ENCODE measurements at regions not wholly inside any gene's neighbourhood (a gene's known extent, or its start where the extent isn't known, plus 50 kb on each side); places are given as distances from the start of the nearest gene placed in this dataset.
A peak's percentile ranks its signal among the peaks of the same experiment; 100 is the strongest.

- Histone ChIP-seq H3K79me2 (ENCODE audit: low read length) (no peaks in the 10 kb centered on the region), H3K4me1 (ENCODE audit: low read length) (no peaks in the 10 kb centered on the region), H2AFZ (ENCODE audit: low read length) (no peak overlapping the region), H3K9ac (ENCODE audit: low read length) (no peak overlapping the region), H4K20me1 (ENCODE audit: insufficient read depth, low read depth, low read length) (no peaks in the 10 kb centered on the region), H3K27ac (ENCODE audit: low read length) (no peak overlapping the region), H3K4me3 (ENCODE audit: low read length) (no peak overlapping the region), H3K4me2 (ENCODE audit: low read depth, low read length, poor library complexity, severe bottlenecking) (no peak overlapping the region), H3K9me3 (ENCODE audit: low read length) (no peaks in the 10 kb centered on the region; the same call in 1 of the 2 replicates), H3K27me3 (ENCODE audit: low read length) (no peaks in the 10 kb centered on the region), H3K36me3 (ENCODE audit: insufficient read depth, low read length) (no peaks in the 10 kb centered on the region), H3K9me2 (replicated peaks; ENCODE audit: insufficient read depth, low read length) (no peaks in the 10 kb centered on the region)
- DNase-seq: peak; percentile 19
Measured at GRCh38 chr21:31489726-31490125, 145.7 kb upstream of the TIAM1 start.

- no peak overlapping the region for H3K9ac ChIP-seq (ENCODE audit: low read length)
- H3K27me3 ChIP-seq (ENCODE audit: low read length): no peaks in the 10 kb centered on the region
- no peaks in the 10 kb centered on the region for H3K36me3 ChIP-seq (ENCODE audit: insufficient read depth, low read length)
- no peak for DNase-seq
- no peak overlapping the region for H3K4me2 ChIP-seq (ENCODE audit: low read depth, low read length, poor library complexity, severe bottlenecking)
- H3K9me2 ChIP-seq (replicated peaks; ENCODE audit: insufficient read depth, low read length): no peaks in the 10 kb centered on the region
- no peaks in the 10 kb centered on the region; the same call in 1 of the 2 replicates for H3K9me3 ChIP-seq (ENCODE audit: low read length)
- no peak overlapping the region for H3K27ac ChIP-seq (ENCODE audit: low read length)
- H3K4me3 ChIP-seq (ENCODE audit: low read length): no peak overlapping the region
- no peaks in the 10 kb centered on the region for H4K20me1 ChIP-seq (ENCODE audit: insufficient read depth, low read depth, low read length)
- no peaks in the 10 kb centered on the region for H3K4me1 ChIP-seq (ENCODE audit: low read length)
- H2AFZ ChIP-seq (ENCODE audit: low read length): no peak overlapping the region
- H3K79me2 ChIP-seq (ENCODE audit: low read length): no peaks in the 10 kb centered on the region
Measured at GRCh38 chr21:31489014-31489413, 145.0 kb upstream of the TIAM1 start.

- Histone ChIP-seq H3K9ac (ENCODE audit: low read length) (no peak overlapping the region), H3K4me3 (ENCODE audit: low read length) (no peak overlapping the region), H2AFZ (ENCODE audit: low read length) (no peak overlapping the region), H3K4me2 (ENCODE audit: low read depth, low read length, poor library complexity, severe bottlenecking) (no peak overlapping the region), H3K9me3 (ENCODE audit: low read length) (no peaks in the 10 kb centered on the region), H3K27me3 (ENCODE audit: low read length) (no peaks in the 10 kb centered on the region), H3K36me3 (ENCODE audit: insufficient read depth, low read length) (no peaks in the 10 kb centered on the region), H3K9me2 (replicated peaks; ENCODE audit: insufficient read depth, low read length) (no peaks in the 10 kb centered on the region), H4K20me1 (ENCODE audit: insufficient read depth, low read depth, low read length) (no peaks in the 10 kb centered on the region), H3K79me2 (ENCODE audit: low read length) (no peaks in the 10 kb centered on the region), H3K27ac (ENCODE audit: low read length) (no peak overlapping the region), H3K4me1 (ENCODE audit: low read length) (no peaks in the 10 kb centered on the region)
- peak; percentile 22 for DNase-seq
Measured at GRCh38 chr21:31484219-31484618, 140.2 kb upstream of the TIAM1 start.

- H3K27ac ChIP-seq (ENCODE audit: low read length): no peak overlapping the region
- H3K4me3 ChIP-seq (ENCODE audit: low read length): no peak overlapping the region
- H3K4me2 ChIP-seq (ENCODE audit: low read depth, low read length, poor library complexity, severe bottlenecking): no peak overlapping the region
- H3K79me2 ChIP-seq (ENCODE audit: low read length): no peaks in the 10 kb centered on the region
- no peaks in the 10 kb centered on the region for H3K36me3 ChIP-seq (ENCODE audit: insufficient read depth, low read length)
- no peaks in the 10 kb centered on the region for H3K9me3 ChIP-seq (ENCODE audit: low read length)
- no peaks in the 10 kb centered on the region for H3K4me1 ChIP-seq (ENCODE audit: low read length)
- no peaks in the 10 kb centered on the region for H4K20me1 ChIP-seq (ENCODE audit: insufficient read depth, low read depth, low read length)
- no peak overlapping the region for H2AFZ ChIP-seq (ENCODE audit: low read length)
- peak; percentile 16 for DNase-seq
- no peaks in the 10 kb centered on the region for H3K9me2 ChIP-seq (replicated peaks; ENCODE audit: insufficient read depth, low read length)
- H3K9ac ChIP-seq (ENCODE audit: low read length): no peak overlapping the region
- H3K27me3 ChIP-seq (ENCODE audit: low read length): no peaks in the 10 kb centered on the region
Measured at GRCh38 chr21:31483146-31483545, 139.1 kb upstream of the TIAM1 start.

- Histone ChIP-seq H3K9me2 (replicated peaks; ENCODE audit: insufficient read depth, low read length) (no peaks in the 10 kb centered on the region), H3K4me2 (ENCODE audit: low read depth, low read length, poor library complexity, severe bottlenecking) (no peak overlapping the region), H3K79me2 (ENCODE audit: low read length) (no peaks in the 10 kb centered on the region), H4K20me1 (ENCODE audit: insufficient read depth, low read depth, low read length) (no peaks in the 10 kb centered on the region), H3K4me3 (ENCODE audit: low read length) (no peak overlapping the region), H2AFZ (ENCODE audit: low read length) (no peak overlapping the region), H3K9me3 (ENCODE audit: low read length) (no peaks in the 10 kb centered on the region), H3K9ac (ENCODE audit: low read length) (no peak overlapping the region), H3K36me3 (ENCODE audit: insufficient read depth, low read length) (no peaks in the 10 kb centered on the region), H3K27me3 (ENCODE audit: low read length) (no peaks in the 10 kb centered on the region), H3K4me1 (ENCODE audit: low read length) (no peaks in the 10 kb centered on the region), H3K27ac (ENCODE audit: low read length) (no peak overlapping the region)
- peak; percentile 29 for DNase-seq
Measured at GRCh38 chr21:31482460-31482859, 138.4 kb upstream of the TIAM1 start.

- no peak overlapping the region for H3K4me3 ChIP-seq (ENCODE audit: low read length)
- no peak overlapping the region for H2AFZ ChIP-seq (ENCODE audit: low read length)
- no peak overlapping the region for H3K27ac ChIP-seq (ENCODE audit: low read length)
- no peak overlapping the region for H3K4me2 ChIP-seq (ENCODE audit: low read depth, low read length, poor library complexity, severe bottlenecking)
- no peak for DNase-seq
- H3K27me3 ChIP-seq (ENCODE audit: low read length): no peaks in the 10 kb centered on the region
- no peaks in the 10 kb centered on the region for H3K9me3 ChIP-seq (ENCODE audit: low read length)
- H3K9me2 ChIP-seq (replicated peaks; ENCODE audit: insufficient read depth, low read length): no peaks in the 10 kb centered on the region
- no peaks in the 10 kb centered on the region for H4K20me1 ChIP-seq (ENCODE audit: insufficient read depth, low read depth, low read length)
- no peak overlapping the region for H3K9ac ChIP-seq (ENCODE audit: low read length)
- H3K4me1 ChIP-seq (ENCODE audit: low read length): no peaks in the 10 kb centered on the region
- no peaks in the 10 kb centered on the region for H3K36me3 ChIP-seq (ENCODE audit: insufficient read depth, low read length)
- H3K79me2 ChIP-seq (ENCODE audit: low read length): no peaks in the 10 kb centered on the region
Measured at GRCh38 chr21:31480228-31480627, 136.2 kb upstream of the TIAM1 start.

GRCh38 chr21:31479714-31480113 lies 135.7 kb upstream of the TIAM1 start:
- Histone ChIP-seq H3K9ac (ENCODE audit: low read length) (no peak overlapping the region), H2AFZ (ENCODE audit: low read length) (no peak overlapping the region), H3K4me3 (ENCODE audit: low read length) (no peak overlapping the region), H4K20me1 (ENCODE audit: insufficient read depth, low read depth, low read length) (no peaks in the 10 kb centered on the region), H3K4me1 (ENCODE audit: low read length) (no peaks in the 10 kb centered on the region), H3K36me3 (ENCODE audit: insufficient read depth, low read length) (no peaks in the 10 kb centered on the region), H3K9me2 (replicated peaks; ENCODE audit: insufficient read depth, low read length) (no peaks in the 10 kb centered on the region), H3K79me2 (ENCODE audit: low read length) (no peaks in the 10 kb centered on the region), H3K4me2 (ENCODE audit: low read depth, low read length, poor library complexity, severe bottlenecking) (no peak overlapping the region), H3K9me3 (ENCODE audit: low read length) (no peaks in the 10 kb centered on the region), H3K27me3 (ENCODE audit: low read length) (no peaks in the 10 kb centered on the region), H3K27ac (ENCODE audit: low read length) (no peak overlapping the region)
- peak; percentile 37 for DNase-seq

- H3K79me2 ChIP-seq (ENCODE audit: low read length): no peaks in the 10 kb centered on the region
- H3K4me1 ChIP-seq (ENCODE audit: low read length): no peaks in the 10 kb centered on the region
- no peak for DNase-seq
- no peak overlapping the region for H2AFZ ChIP-seq (ENCODE audit: low read length)
- no peaks in the 10 kb centered on the region for H3K9me2 ChIP-seq (replicated peaks; ENCODE audit: insufficient read depth, low read length)
- H3K27ac ChIP-seq (ENCODE audit: low read length): no peak overlapping the region
- no peaks in the 10 kb centered on the region for H4K20me1 ChIP-seq (ENCODE audit: insufficient read depth, low read depth, low read length)
- H3K4me3 ChIP-seq (ENCODE audit: low read length): no peak overlapping the region
- no peak overlapping the region for H3K9ac ChIP-seq (ENCODE audit: low read length)
- H3K9me3 ChIP-seq (ENCODE audit: low read length): no peaks in the 10 kb centered on the region
- H3K4me2 ChIP-seq (ENCODE audit: low read depth, low read length, poor library complexity, severe bottlenecking): no peak overlapping the region
- no peaks in the 10 kb centered on the region for H3K36me3 ChIP-seq (ENCODE audit: insufficient read depth, low read length)
- no peaks in the 10 kb centered on the region for H3K27me3 ChIP-seq (ENCODE audit: low read length)
Measured at GRCh38 chr21:31479222-31479621, 135.2 kb upstream of the TIAM1 start.
